ENCODE measurements at regions not wholly inside any gene's neighbourhood (a gene's known extent, or its start where the extent isn't known, plus 50 kb on each side); places are given as distances from the start of the nearest gene placed in this dataset.

GRCh38 chr14:62103464-62103863, 341.2 kb downstream of the SNAPC1 start:
- TF ChIP-seq CTCF (IDR thresholded peaks at IDR 0.05) = no peak
- TF ChIP-seq POLR2A (IDR thresholded peaks at IDR 0.05) = no peak

All from heart left ventricle (tissue), 13 donors.